ENCODE measurements at regions not wholly inside any gene's neighbourhood (a gene's known extent, or its start where the extent isn't known, plus 50 kb on each side); places are given as distances from the start of the nearest gene placed in this dataset.

DNA sequence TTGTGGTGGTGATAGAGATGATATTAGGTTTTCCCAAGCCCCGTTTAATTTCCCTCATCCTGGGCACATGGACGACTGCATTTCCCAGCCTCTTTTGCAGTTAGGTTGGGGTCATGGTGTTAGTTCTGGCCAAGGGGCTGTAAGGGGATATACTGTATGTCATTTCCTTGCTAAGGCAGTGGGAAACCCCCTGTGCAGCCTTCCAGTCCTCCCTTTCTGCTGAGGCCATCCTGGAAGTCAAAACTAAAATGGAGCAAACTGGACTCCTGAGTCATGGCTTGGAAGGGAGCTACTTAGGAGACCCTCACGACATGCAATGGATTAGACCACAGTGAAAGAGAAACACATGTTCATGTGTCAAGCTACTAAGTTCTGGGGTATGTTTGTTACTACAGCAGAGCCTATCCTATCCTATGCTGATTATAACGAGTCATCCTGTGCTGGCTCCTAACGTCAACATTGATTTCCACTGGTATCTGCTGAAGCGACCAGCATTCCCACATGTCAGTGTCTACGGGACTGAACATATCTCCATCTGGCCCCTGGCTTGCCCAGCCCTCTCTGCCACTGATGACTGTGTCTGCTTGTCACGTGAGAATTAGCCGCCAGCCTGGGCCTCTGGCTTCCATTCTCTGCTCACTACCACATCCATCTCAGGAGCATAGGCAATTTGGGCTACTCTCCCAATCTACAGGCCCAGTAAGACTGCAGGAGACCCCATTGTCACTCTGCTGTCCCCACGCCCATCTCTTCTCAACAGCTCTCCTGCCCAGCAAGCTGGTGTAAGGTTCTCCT lies 85.6 kb upstream of the MEF2A start:
- H3K9me3 ChIP-seq: no peaks in the 10 kb centered on the region
- no peak overlapping the region for H3K27ac ChIP-seq
- no peak for TF ChIP-seq CTCF (IDR thresholded peaks at IDR 0.05)
- no peaks in the 10 kb centered on the region for H3K27me3 ChIP-seq
- peak; percentile 46 for DNase-seq (ENCODE audit: low spot score)
- H3K36me3 ChIP-seq: no peaks in the 10 kb centered on the region
- H3K4me3 ChIP-seq: no peak overlapping the region
- H3K4me1 ChIP-seq: peaks cover 0 to 37% of the 10 kb centered on the region in 2 donors

DNA sequence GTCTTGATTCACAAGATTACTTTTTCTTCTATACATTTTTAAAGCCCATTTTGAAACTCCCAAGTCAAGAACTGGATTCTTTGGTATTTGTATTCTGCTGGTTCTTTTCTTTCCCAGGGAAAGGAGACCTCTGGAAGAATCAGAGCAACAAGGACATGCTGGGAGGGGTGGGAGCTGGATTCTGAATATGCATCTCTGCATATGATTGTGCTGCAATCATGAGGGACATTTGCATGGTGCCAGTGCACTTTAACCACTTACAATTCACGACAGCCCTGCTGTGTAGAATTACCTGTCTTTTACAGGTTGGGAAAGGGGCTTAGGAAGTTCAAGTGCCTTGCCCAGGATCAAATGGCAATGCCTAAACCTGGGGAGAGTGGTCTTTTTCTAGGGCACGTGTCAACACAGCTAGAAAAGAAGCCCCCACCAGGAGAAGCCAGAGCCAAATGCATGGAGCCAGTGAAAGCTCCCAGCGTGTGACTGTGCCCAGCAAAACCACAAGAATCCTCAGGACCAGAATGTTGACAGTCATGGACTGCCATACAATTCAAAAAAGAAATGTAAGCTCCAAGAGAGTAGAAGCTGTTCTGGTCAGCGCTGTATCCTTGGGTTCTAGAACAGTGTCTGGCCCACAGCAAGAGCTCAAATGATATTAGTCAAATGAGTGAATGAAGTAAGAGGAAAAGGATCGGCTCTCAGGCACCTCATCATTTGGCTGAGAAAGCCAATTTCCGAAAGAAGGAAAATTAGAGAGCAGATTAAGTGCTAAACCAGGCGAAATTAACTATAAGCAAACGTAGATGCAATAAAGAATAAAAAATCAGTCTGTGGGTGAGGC lies 84.5 kb upstream of the MEF2A start:
- Histone ChIP-seq H3K4me3 (no peak overlapping the region), H3K9me3 (no peaks in the 10 kb centered on the region), H3K4me1 (peaks cover 0 to 37% of the 10 kb centered on the region in 2 donors), H3K27ac (no peak overlapping the region), H3K36me3 (no peaks in the 10 kb centered on the region), H3K27me3 (no peaks in the 10 kb centered on the region)
- TF ChIP-seq CTCF (IDR thresholded peaks at IDR 0.05): no peak
- peak; percentile 43 for DNase-seq (ENCODE audit: low spot score)

- no peak for TF ChIP-seq CTCF (IDR thresholded peaks at IDR 0.05)
- no peaks in the 10 kb centered on the region for H3K27me3 ChIP-seq
- no peak overlapping the region for H3K4me3 ChIP-seq
- H3K4me1 ChIP-seq: peaks cover 0 to 37% of the 10 kb centered on the region in 2 donors
- DNase-seq (ENCODE audit: low spot score): no peak
- H3K27ac ChIP-seq: no peak overlapping the region
- H3K9me3 ChIP-seq: no peaks in the 10 kb centered on the region
- no peaks in the 10 kb centered on the region for H3K36me3 ChIP-seq
Measured at GRCh38 chr15:99481951-99482230, 83.9 kb upstream of the MEF2A start.

GRCh38 chr15:99482993-99483392 lies 82.8 kb upstream of the MEF2A start:
- DNase-seq (ENCODE audit: low spot score): no peak
- Histone ChIP-seq H3K4me3 (no peak overlapping the region), H3K27ac (no peak overlapping the region), H3K36me3 (no peaks in the 10 kb centered on the region), H3K4me1 (peaks cover 0 to 33% of the 10 kb centered on the region in 2 donors), H3K9me3 (no peaks in the 10 kb centered on the region), H3K27me3 (no peaks in the 10 kb centered on the region)
- TF ChIP-seq CTCF (IDR thresholded peaks at IDR 0.05): no peak

DNA sequence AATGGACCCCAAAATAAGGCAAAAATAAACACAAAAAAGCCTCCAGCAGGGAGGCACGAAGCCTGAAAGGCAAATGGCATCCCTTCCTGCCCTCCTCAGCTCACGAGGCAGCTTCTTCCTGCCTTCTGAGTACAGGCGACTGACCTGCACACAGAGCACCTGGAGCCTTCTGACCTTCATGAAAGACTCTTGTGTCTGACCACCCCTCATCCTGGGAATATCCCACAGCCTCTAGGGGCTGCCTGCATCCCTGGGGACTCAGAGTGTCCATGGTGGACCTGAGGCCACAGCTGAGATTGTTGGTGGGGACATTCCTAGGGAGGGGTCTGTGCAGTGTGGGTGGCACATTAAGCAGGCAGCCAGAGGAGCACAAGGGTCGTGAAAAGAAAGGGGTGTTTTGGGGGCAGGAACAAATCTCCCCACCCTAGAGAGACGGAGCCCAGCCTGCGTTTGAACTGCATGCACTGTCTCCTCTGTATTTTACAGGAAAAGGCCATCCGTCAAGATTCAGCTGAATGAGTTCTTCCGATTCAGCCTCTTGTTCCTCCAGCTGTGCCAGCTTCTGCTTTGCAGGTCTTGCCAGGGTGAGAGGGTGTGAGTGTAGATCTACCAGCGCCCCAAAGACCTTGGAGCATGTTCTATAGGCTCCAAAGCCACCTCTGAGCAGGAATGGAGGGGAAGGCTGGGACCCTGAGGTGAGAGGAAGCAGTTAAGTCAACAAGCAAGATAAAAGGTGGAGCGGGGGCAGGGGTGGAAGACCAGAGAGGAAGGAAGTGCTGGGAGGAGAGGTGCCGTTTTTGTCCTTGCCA lies 80.4 kb upstream of the MEF2A start:
- H3K9me3 ChIP-seq: no peaks in the 10 kb centered on the region
- H3K27me3 ChIP-seq: no peaks in the 10 kb centered on the region
- no peaks in the 10 kb centered on the region for H3K36me3 ChIP-seq
- TF ChIP-seq CTCF (IDR thresholded peaks at IDR 0.05): no peak
- peak overlapping the region; percentile 72 to 87 for H3K27ac ChIP-seq
- peak; percentile 56 for DNase-seq (ENCODE audit: low spot score)
- H3K4me3 ChIP-seq: no peak overlapping the region
- peaks cover 0 to 27% of the 10 kb centered on the region in 2 donors for H3K4me1 ChIP-seq
